ENCODE measurements at regions not wholly inside any gene's neighbourhood (a gene's known extent, or its start where the extent isn't known, plus 50 kb on each side); places are given as distances from the start of the nearest gene placed in this dataset.
"Not testable (repeated sequence)": the region's sequence is repeated elsewhere in the genome, so short reads cannot be mapped to it uniquely, and the experiment has no call there.

DNA sequence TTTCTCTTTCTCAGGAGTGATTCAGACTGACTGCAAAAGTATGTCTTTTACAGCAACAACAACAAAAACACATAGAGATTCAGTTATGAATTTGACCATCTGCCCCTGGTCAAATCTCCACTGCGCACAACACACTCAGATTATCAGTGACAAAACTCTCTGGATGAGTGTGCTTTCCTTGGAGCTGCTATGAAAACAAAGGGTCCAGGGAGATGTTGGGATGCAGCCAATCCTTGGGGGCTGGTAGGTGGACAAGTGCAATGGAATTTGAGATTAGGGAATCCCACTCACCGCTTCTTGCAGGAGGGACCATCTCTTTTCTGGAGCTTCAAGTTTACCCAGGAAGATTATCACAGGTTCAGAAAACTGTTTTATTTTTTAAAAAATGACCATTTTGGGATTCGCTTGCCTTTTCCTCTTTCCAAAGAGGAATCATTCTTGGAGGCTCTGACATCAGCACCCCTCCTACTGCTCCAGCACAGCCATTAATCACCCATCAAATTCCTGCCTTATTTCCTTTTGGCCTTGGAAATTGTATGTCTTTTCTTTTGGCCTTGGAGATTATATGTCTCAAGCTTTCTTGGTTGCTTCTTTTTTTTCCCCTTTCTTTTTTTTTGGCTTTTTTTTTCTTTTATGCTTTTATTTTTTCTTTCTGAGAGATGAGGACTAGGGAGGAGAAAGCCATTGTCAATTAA lies 311.8 kb downstream of the TSHZ3 start:
- no peak for DNase-seq (ENCODE audit: low read depth)

GRCh38 chr19:31031455-31031854 lies 317.8 kb downstream of the TSHZ3 start:
- DNase-seq (ENCODE audit: low read depth), result not testable (repeated sequence)

DNA sequence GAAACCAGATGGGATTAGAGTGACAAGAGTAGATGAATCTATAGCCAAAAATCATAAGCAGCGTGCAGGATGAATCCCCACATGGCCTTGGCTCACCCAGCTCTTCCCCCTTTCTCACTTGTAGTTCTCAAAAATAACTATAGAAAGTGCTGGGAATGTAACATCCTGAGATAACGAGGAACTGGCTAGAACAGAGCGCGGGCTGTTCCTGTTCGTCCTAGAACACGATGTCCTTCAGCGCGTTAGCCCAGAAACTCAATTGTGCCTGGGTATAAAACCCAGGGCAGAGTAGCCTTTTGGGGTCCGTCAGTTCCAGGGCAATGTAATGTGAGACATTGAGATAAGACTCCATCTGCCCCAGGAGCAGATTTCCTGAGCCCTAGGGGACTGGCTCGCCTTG lies 326.2 kb downstream of the TSHZ3 start:
- DNase-seq (ENCODE audit: low read depth), result no peak

DNA sequence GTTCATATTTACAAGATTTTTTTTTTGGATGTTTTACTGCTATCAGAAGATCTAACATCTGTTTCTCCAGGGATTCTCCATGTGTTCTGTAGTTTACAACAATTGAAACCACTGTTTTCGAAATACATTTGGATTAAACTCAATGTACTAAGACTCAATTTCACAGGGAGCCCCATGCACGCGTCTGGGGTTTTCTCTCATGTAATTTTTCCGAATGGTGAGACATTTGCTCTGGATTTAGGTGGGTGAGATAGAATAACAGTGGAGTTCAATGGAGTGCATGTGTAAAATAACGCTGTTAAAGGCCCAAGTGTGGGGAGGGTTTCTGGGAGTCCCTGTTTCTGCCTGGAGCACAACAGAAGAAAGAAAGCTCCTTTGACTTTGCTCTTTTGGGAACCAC lies 330.3 kb downstream of the TSHZ3 start:
- DNase-seq (ENCODE audit: low read depth), result no peak

DNA sequence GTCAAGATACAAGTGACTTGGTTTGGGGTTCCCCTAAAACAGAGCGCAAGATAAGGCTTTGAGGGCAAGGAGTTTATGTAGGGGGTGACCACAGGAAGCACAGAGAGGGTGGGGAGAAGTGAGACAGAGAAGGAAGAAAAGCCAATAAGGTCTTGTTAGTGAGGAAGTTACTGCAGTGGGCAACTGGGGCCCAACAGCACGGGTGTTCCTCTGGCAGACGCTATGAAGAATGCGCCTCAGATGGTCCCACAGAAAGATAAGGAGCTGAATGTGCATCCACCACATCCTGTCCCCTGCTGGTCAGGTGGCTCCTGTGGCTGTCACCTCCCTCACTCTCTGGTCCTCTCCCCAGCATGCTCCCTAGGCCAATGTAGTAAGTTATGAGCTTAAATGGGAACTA lies 333.5 kb downstream of the TSHZ3 start:
- DNase-seq (ENCODE audit: low read depth), result no peak

DNA sequence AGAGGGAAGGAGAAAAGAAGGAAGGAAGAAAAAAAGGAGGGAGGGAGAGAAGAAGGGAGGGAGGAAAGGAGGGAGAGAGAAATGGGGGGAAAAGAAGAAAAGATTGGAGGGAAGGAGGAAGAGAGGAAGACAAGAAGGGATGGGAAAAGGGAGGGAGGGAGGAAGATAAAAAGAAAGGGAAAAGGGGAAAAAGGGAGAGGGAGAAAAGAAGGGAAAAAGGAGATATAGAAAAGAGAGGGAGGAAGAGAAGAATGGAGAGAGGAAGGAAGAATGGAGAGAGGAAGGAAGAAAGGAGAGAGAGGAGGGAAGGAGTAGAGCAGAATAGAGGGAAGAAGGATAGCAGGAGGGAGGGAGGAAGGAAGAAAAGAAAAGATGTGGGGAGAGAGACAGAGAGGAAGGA lies 334.6 kb downstream of the TSHZ3 start:
- no peak for DNase-seq (ENCODE audit: low read depth)

DNA sequence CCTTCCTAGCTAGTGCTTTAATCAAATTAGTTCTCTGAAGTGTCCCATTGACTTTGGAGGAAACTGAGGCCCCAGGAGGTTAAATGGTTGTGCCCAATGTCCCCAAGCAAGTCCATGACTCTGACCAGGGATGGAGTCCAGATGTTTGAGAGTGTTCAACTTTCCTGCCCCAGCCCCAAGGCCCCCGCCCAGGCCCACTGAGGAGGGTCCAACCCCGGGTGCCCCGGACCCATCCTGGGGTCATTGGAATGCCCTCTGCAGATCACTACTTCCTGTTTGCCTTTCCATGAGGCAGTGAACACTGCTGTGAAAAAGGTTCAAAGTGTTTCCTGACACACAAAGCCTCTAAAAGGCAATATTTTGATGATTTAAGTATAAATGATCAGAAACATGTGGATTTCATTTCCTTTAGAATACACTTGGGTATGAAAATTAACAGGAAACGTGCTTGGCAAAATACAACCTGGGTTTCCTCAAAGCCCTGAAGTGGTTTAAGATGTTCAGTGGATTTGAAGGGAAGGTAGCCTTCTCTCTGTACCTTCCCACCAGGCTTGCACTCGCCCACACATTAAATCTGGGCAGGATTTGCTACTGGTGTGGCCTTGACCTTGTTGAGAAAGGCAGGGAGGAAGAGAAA lies 335.7 kb downstream of the TSHZ3 start:
- DNase-seq (ENCODE audit: low read depth), result no peak

- DNase-seq (ENCODE audit: low read depth), result no peak
Observed at GRCh38 chr19:31002518-31003244, 346.6 kb downstream of the TSHZ3 start.

- no peak for DNase-seq (ENCODE audit: low read depth)
Observed at GRCh38 chr19:31001991-31002390, 347.2 kb downstream of the TSHZ3 start.

DNA sequence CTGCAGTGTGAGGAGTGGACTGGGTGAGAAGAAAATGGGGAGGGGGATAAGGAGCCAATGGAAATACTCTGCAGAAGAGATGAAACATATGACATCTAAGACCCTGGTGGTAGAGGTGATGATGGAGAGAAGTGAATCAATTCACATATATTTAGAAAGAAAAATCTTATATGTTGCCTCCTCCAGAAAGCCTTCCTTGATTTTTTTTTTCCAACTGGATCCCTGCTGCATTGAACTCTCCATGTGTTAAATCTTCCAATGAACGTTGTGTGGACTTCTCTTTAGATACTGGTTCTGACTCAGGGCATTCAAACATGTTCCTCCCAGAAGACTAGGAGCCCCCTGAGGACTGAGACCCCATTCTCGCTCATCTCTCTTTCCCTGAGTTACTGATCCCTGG lies 348.3 kb downstream of the TSHZ3 start:
- DNase-seq (ENCODE audit: low read depth), result no peak

GRCh38 chr19:30999726-31000125 lies 349.5 kb downstream of the TSHZ3 start:
- no peak for DNase-seq (ENCODE audit: low read depth)

GRCh38 chr19:30997222-30997621 lies 352.0 kb downstream of the TSHZ3 start:
- no peak for DNase-seq (ENCODE audit: low read depth)

DNA sequence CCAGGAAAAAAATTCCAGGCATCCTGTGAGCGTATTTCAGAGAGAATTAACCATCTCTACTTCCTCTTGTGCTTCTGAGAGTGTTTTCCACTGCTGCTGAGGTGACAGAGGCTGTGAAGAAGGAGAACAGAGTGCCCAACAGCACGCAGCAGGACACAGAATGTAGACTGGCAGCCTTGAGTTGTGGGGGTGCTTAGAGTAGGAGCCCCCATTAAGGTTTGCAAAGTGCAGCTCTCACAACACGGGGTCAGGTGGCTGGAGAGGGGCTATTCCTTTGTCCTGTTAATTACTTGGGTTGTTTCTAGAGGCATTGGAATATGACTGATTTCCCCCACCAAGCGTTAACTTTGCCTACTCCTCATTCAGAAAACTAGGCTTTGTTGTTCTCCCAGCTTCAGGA lies 370.6 kb downstream of the TSHZ3 start:
- no peak for DNase-seq (ENCODE audit: low read depth)

DNA sequence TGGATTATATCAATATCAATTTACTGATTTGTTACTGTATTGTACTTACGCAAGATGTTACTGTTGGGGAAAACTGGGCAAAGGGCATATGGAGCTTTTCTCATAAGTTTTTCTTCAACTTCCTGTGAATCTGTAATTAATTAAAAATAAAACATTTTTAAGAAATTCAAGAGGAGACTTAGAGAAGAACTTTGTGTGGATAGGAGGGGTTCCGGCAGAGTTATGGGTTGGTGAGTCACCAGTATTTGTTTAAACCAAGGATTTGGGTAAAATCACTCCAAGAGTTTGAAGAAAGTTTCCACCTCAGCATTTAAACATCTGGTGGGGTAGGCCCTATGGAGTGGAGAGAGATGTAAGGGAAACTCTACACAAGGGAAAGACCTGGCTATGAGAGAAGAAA lies 379.6 kb downstream of the TSHZ3 start:
- DNase-seq (ENCODE audit: low read depth), result no peak

DNA sequence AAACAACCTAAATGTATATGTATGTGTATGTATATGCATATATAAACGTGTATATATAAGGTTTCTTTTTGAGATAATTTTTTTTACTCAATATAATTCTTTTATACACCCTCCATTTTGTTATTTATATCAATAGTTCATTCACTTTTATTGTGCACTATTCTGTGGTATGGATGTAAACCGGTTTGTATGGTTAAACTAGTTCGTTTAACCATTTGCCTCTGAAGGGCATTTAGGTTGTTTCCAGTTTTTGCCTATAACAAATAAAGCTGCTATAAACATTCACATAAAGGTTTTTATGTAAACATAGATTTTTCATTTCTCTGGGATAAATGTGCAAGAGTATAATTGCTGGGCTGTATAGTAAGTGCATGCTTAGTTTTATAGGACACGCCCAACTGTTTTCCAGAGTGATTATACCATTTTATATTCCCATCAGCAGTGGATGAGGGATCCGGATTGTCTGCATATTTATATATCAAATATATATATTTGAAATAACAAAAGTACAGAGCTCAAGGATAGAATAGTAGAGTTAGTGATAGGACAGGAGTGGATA lies 380.3 kb downstream of the TSHZ3 start:
- no peak for DNase-seq (ENCODE audit: low read depth)

GRCh38 chr19:30968210-30968609 lies 381.0 kb downstream of the TSHZ3 start:
- no peak for DNase-seq (ENCODE audit: low read depth)

DNA sequence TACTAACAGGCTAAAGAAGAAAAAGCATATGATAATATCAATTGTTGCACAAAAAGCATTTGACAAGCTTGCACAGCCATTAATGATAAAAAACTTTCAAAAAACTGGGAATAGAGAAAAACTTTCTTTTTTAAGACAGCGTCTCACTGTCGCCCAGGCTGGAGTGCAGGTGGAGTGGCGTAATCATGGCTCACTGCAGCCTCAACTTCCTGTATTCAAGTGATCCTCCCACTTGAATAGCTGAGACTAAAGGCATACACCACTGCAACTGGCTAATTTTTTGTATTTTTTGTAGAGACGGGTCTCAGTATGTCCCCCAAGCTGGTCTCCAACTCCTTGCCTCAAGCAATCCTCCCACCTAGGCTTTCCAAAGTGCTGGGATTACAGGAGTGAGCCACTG lies 382.8 kb downstream of the TSHZ3 start:
- no peak for DNase-seq (ENCODE audit: low read depth)

- DNase-seq (ENCODE audit: low read depth), result no peak
Observed at GRCh38 chr19:30959011-30959410, 390.2 kb downstream of the TSHZ3 start.

DNA sequence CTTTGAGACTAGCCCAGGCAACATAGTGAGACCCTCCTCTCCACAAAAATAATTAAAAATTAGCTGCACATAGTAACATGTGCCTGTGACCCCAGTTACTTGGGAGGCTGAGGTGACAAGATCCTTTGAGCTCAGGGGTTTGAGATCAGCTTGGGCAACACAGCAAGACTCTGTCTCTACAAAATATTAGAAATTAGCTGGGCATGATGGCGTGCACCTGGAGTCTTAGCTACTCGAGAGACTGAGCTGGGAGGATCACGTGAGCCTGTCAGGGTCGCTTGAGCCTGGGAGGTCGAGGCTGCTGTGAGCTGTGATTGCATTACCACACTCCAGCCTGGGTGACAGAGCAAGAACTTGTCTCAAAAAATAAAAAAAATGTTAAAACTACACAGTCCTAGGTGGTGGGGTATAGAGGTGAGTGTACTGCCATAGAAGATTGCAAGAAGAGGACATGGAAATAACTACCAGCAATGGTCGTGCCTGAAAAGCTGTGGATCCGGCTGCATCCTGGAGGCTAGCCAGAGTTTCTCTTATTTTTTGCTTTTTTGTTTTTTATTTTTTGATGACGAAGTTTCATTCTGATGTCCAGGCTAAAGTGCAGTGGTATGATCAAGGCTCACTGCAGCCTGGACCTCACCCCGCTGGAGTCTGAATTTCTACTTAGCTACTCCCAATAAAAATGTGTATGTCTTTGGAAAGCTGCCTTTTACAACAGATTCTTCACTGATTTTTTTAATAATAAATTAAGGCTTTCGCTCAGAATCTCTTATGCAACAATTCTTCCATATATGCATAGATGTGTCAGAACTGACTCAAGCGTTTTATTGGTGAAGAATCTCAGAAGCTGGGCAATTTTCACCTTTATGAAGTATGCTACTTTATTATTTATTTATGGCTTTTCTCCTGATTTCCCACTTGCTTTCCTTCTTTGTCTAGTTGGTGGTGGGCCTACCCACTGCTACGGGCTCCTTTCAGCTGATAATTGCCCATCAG lies 393.8 kb downstream of the TSHZ3 start:
- DNase-seq (ENCODE audit: low read depth), result no peak

GRCh38 chr19:30944276-30944932 lies 404.8 kb downstream of the TSHZ3 start:
- DNase-seq (ENCODE audit: low read depth), result not testable (repeated sequence)
